ENCODE measurements at regions not wholly inside any gene's neighbourhood (a gene's known extent, or its start where the extent isn't known, plus 50 kb on each side); places are given as distances from the start of the nearest gene placed in this dataset.

GRCh38 chr4:163620738-163621137, 126.2 kb downstream of the TMA16 start:
- Histone ChIP-seq H4K20me1 (no peaks in the 10 kb centered on the region), H3K9ac (no peak overlapping the region), H3K36me3 (no peaks in the 10 kb centered on the region), H3K9me3 (no peaks in the 10 kb centered on the region), H3K4me3 (no peak overlapping the region), H3K4me1 (no peaks in the 10 kb centered on the region), H3K27me3 (no peaks in the 10 kb centered on the region), H3K4me2 (no peak overlapping the region), H3K27ac (no peak overlapping the region)
- no peak for TF ChIP-seq Cebpa-rat (IDR thresholded peaks at IDR 0.05)

- Histone ChIP-seq H3K4me1 (no peaks in the 10 kb centered on the region), H3K4me2 (no peak overlapping the region), H3K36me3 (no peaks in the 10 kb centered on the region), H3K9ac (no peak overlapping the region), H4K20me1 (no peaks in the 10 kb centered on the region), H3K4me3 (no peak overlapping the region), H3K27ac (no peak overlapping the region), H3K27me3 (no peaks in the 10 kb centered on the region), H3K9me3 (no peaks in the 10 kb centered on the region)
- no peak for TF ChIP-seq Cebpa-rat (IDR thresholded peaks at IDR 0.05)
Observed at GRCh38 chr4:163621821-163622220, 127.3 kb downstream of the TMA16 start.

GRCh38 chr4:163622379-163623035, 128.0 kb downstream of the TMA16 start:
- H3K27me3 ChIP-seq = no peaks in the 10 kb centered on the region
- no peaks in the 10 kb centered on the region for H3K36me3 ChIP-seq
- no peak overlapping the region for H3K4me2 ChIP-seq
- no peak for TF ChIP-seq Cebpa-rat (IDR thresholded peaks at IDR 0.05)
- no peaks in the 10 kb centered on the region for H3K9me3 ChIP-seq
- H3K27ac ChIP-seq = no peak overlapping the region
- no peak overlapping the region for H3K9ac ChIP-seq
- no peak overlapping the region for H3K4me3 ChIP-seq
- no peaks in the 10 kb centered on the region for H4K20me1 ChIP-seq
- H3K4me1 ChIP-seq = no peaks in the 10 kb centered on the region

GRCh38 chr4:163623787-163624186, 129.3 kb downstream of the TMA16 start:
- no peak for TF ChIP-seq Cebpa-rat (IDR thresholded peaks at IDR 0.05)
- Histone ChIP-seq H3K9ac (no peak overlapping the region), H3K9me3 (no peaks in the 10 kb centered on the region), H3K27me3 (no peaks in the 10 kb centered on the region), H3K4me1 (no peaks in the 10 kb centered on the region), H3K4me2 (no peak overlapping the region), H3K36me3 (no peaks in the 10 kb centered on the region), H3K27ac (no peak overlapping the region), H3K4me3 (no peak overlapping the region), H4K20me1 (no peaks in the 10 kb centered on the region)

GRCh38 chr4:163624727-163625126, 130.2 kb downstream of the TMA16 start:
- H3K9me3 ChIP-seq = no peaks in the 10 kb centered on the region
- H3K36me3 ChIP-seq = no peaks in the 10 kb centered on the region
- H4K20me1 ChIP-seq = no peaks in the 10 kb centered on the region
- H3K4me2 ChIP-seq = no peak overlapping the region
- H3K4me3 ChIP-seq = no peak overlapping the region
- H3K9ac ChIP-seq = no peak overlapping the region
- no peaks in the 10 kb centered on the region for H3K27me3 ChIP-seq
- TF ChIP-seq Cebpa-rat (IDR thresholded peaks at IDR 0.05) = no peak
- H3K27ac ChIP-seq = no peak overlapping the region
- no peaks in the 10 kb centered on the region for H3K4me1 ChIP-seq

- H3K4me2 ChIP-seq = no peak overlapping the region
- no peaks in the 10 kb centered on the region for H4K20me1 ChIP-seq
- H3K27me3 ChIP-seq = no peaks in the 10 kb centered on the region
- H3K4me3 ChIP-seq = no peak overlapping the region
- no peaks in the 10 kb centered on the region for H3K4me1 ChIP-seq
- H3K9ac ChIP-seq = no peak overlapping the region
- H3K36me3 ChIP-seq = no peaks in the 10 kb centered on the region
- no peak for TF ChIP-seq Cebpa-rat (IDR thresholded peaks at IDR 0.05)
- no peaks in the 10 kb centered on the region for H3K9me3 ChIP-seq
- H3K27ac ChIP-seq = no peak overlapping the region
Observed at GRCh38 chr4:163631288-163631687, 136.8 kb downstream of the TMA16 start.

- H3K4me1 ChIP-seq = no peaks in the 10 kb centered on the region
- H3K4me3 ChIP-seq = no peak overlapping the region
- TF ChIP-seq Cebpa-rat (IDR thresholded peaks at IDR 0.05) = no peak
- no peak overlapping the region for H3K27ac ChIP-seq
- H3K27me3 ChIP-seq = no peaks in the 10 kb centered on the region
- H3K4me2 ChIP-seq = no peak overlapping the region
- no peaks in the 10 kb centered on the region for H3K9me3 ChIP-seq
- H3K9ac ChIP-seq = no peak overlapping the region
- no peaks in the 10 kb centered on the region for H3K36me3 ChIP-seq
- H4K20me1 ChIP-seq = no peaks in the 10 kb centered on the region
Observed at GRCh38 chr4:163638909-163639308, 144.4 kb downstream of the TMA16 start.

GRCh38 chr4:163649557-163650091, 155.1 kb downstream of the TMA16 start:
- Histone ChIP-seq H3K9ac (no peak overlapping the region), H4K20me1 (no peaks in the 10 kb centered on the region), H3K36me3 (no peaks in the 10 kb centered on the region), H3K4me3 (no peak overlapping the region), H3K4me1 (no peaks in the 10 kb centered on the region), H3K27me3 (no peaks in the 10 kb centered on the region), H3K27ac (no peak overlapping the region), H3K4me2 (no peak overlapping the region), H3K9me3 (peaks cover 16% of the 10 kb centered on the region)
- no peak for TF ChIP-seq Cebpa-rat (IDR thresholded peaks at IDR 0.05)

- no peak overlapping the region for H3K4me3 ChIP-seq
- no peak for TF ChIP-seq Cebpa-rat (IDR thresholded peaks at IDR 0.05)
Observed at GRCh38 chr4:163651761-163652160, 157.3 kb downstream of the TMA16 start.

GRCh38 chr4:163654621-163655020, 160.1 kb downstream of the TMA16 start:
- no peak overlapping the region for H3K9ac ChIP-seq
- no peaks in the 10 kb centered on the region for H3K27me3 ChIP-seq
- H3K9me3 ChIP-seq = 0 out of 2 replicates have a peak, but pooled peaks cover 4% of the 10 kb centered on the region
- no peaks in the 10 kb centered on the region for H4K20me1 ChIP-seq
- no peak overlapping the region for H3K4me3 ChIP-seq
- H3K27ac ChIP-seq = no peak overlapping the region
- H3K36me3 ChIP-seq = no peaks in the 10 kb centered on the region
- H3K4me2 ChIP-seq = no peak overlapping the region
- no peaks in the 10 kb centered on the region for H3K4me1 ChIP-seq
- TF ChIP-seq Cebpa-rat (IDR thresholded peaks at IDR 0.05) = no peak

More at GRCh38 chr4:163651761-163652160, 157.3 kb downstream of the TMA16 start:
- no peaks in the 10 kb centered on the region for H3K9me3 ChIP-seq
- H3K36me3 ChIP-seq = no peaks in the 10 kb centered on the region
- no peak overlapping the region for H3K9ac ChIP-seq
- no peaks in the 10 kb centered on the region for H3K4me1 ChIP-seq
- no peaks in the 10 kb centered on the region for H3K27me3 ChIP-seq
- H4K20me1 ChIP-seq = no peaks in the 10 kb centered on the region
- no peak overlapping the region for H3K4me2 ChIP-seq
- H3K27ac ChIP-seq = no peak overlapping the region

Measured in BLaER1 (cell line).